ENCODE measurements at regions not wholly inside any gene's neighbourhood (a gene's known extent, or its start where the extent isn't known, plus 50 kb on each side); places are given as distances from the start of the nearest gene placed in this dataset.
A peak's percentile ranks its signal among the peaks of the same experiment; 100 is the strongest.

DNA sequence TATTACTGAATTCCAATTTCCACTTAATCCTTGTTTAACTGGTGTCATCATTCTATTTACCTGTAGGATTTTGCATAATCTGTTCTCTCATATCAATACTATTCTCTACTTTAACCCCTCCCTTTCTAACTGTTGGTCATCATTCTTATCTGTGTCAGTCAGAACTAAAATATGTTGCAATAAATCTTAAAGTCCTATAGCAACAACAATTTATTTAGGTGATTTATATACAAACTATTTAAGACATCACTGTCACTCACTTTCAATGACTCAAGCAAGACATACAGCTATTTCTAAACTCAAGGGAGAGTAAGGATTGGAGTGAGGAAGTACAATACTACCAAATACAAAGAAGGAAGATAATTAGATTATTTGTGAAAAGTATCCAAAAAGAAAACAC, 740.4 kb downstream of the DSC3 start:
- Mint-ChIP-seq H3K4me3 (ENCODE audit: unreplicated experiment) (no peak overlapping the region), H3K4me1 (ENCODE audit: low read depth) (no peaks in the 10 kb centered on the region), H3K9me3 (ENCODE audit: low read depth) (peaks cover 1% of the 10 kb centered on the region), H3K27ac (ENCODE audit: unreplicated experiment) (no peak overlapping the region), H3K36me3 (ENCODE audit: low read depth) (no peaks in the 10 kb centered on the region), H3K27me3 (ENCODE audit: low read depth) (peaks cover 5% of the 10 kb centered on the region)
- TF ChIP-seq CTCF (IDR thresholded peaks at IDR 0.05) = no peak
- no peak for DNase-seq (ENCODE audit: low spot score)

GRCh38 chr18:30298769-30299168, 743.8 kb downstream of the DSC3 start:
- H3K4me3 Mint-ChIP-seq (ENCODE audit: unreplicated experiment) = no peak overlapping the region
- H3K9me3 Mint-ChIP-seq (ENCODE audit: low read depth) = peaks cover 9% of the 10 kb centered on the region
- no peaks in the 10 kb centered on the region for H3K36me3 Mint-ChIP-seq (ENCODE audit: low read depth)
- DNase-seq (ENCODE audit: low spot score) = no peak
- no peaks in the 10 kb centered on the region for H3K4me1 Mint-ChIP-seq (ENCODE audit: low read depth)
- H3K27ac Mint-ChIP-seq (ENCODE audit: unreplicated experiment) = no peak overlapping the region
- no peak for TF ChIP-seq CTCF (IDR thresholded peaks at IDR 0.05)
- H3K27me3 Mint-ChIP-seq (ENCODE audit: low read depth) = peaks cover 11% of the 10 kb centered on the region

DNA sequence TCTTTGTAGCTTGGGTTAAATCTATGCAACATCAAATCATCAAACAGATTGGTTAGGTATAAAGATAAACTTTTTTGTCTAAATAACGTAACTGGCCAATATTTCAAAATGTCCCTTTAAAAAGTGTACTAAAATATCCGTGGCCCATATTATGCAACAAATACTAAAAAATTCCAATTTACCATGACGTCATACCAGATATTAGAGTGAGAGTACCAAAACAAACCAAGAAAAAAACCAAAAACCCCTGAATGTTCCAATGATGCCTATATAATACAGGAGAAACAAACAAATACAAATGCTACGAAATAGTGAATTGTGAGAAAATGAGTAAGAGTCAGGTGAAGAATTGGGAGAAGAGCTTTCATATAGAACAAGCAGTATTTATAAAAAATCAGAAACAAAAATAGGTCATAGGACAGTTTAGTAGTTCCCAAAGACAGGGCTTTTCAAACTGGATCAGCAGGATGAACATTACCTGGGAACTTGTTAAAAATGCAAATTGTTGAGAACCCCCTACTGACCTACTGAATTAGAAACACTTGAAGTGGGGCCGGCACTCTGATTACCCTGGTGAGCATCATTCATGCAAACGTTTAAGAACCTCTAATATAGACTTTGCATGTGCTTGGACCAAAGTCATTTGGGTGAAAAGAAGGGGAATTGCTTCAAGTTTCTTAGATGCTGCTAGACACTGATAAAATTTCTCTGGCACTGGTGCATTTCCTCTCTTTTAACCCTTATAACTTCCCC, 753.7 kb downstream of the DSC3 start:
- no peaks in the 10 kb centered on the region for H3K9me3 Mint-ChIP-seq (ENCODE audit: low read depth)
- TF ChIP-seq CTCF (IDR thresholded peaks at IDR 0.05) = no peak
- H3K4me1 Mint-ChIP-seq (ENCODE audit: low read depth) = no peaks in the 10 kb centered on the region
- no peak overlapping the region for H3K27ac Mint-ChIP-seq (ENCODE audit: unreplicated experiment)
- no peak for DNase-seq (ENCODE audit: low spot score)
- peaks cover 36% of the 10 kb centered on the region for H3K27me3 Mint-ChIP-seq (ENCODE audit: low read depth)
- H3K36me3 Mint-ChIP-seq (ENCODE audit: low read depth) = no peaks in the 10 kb centered on the region
- H3K4me3 Mint-ChIP-seq (ENCODE audit: unreplicated experiment) = no peak overlapping the region

DNA sequence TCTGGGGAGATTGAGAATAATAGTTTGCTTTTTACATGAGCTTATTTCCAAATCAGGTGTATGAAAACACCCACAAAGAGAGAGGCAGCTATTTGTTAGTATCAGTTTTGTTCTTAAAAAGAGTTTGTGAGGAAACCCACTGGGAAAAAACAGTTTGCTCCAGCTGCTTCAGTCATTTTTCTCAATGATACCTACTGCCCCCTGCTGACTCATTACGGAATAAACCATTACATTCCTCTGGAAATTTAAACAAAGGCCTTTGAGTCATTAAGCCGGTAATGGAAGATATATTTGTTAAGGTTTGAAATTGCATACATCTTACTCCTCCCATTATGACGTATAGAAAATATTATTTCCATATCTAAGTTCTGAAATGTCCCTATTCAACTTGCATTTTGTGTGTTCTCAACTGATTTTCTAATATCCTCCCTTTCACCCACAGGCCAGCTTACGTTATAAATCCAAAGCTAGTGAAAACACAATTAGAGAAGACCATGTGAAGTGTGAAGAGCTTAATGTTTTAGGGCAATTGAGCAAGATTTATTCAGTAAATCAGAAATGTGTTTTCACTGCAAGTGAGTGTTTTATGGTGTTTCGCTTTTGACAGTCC, 761.6 kb downstream of the DSC3 start:
- H3K27me3 Mint-ChIP-seq (ENCODE audit: low read depth) = peaks cover 13% of the 10 kb centered on the region
- no peak overlapping the region for H3K4me3 Mint-ChIP-seq (ENCODE audit: unreplicated experiment)
- H3K36me3 Mint-ChIP-seq (ENCODE audit: low read depth) = no peaks in the 10 kb centered on the region
- peak; percentile 92 for TF ChIP-seq CTCF (IDR thresholded peaks at IDR 0.05)
- no peak overlapping the region for H3K27ac Mint-ChIP-seq (ENCODE audit: unreplicated experiment)
- H3K9me3 Mint-ChIP-seq (ENCODE audit: low read depth) = no peaks in the 10 kb centered on the region
- DNase-seq (ENCODE audit: low spot score) = no peak
- H3K4me1 Mint-ChIP-seq (ENCODE audit: low read depth) = no peaks in the 10 kb centered on the region

DNA sequence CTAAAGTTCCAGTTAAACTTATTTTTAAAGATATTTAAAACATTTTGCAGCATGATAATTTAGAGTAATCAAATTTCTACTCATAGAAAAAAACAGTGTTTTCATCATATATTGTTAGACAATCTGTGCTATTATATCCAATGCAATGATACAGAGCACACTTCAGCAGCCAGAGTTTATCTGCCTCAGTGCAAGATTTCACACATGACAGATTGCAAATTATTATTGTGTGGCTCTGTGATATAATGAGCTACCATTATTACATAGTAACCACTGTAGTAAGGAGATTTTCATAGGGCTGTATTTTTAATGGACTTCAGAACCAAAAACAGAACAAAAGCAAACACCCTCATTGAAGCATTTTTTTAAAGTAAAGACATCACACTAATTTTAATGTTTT, 762.4 kb downstream of the DSC3 start:
- no peaks in the 10 kb centered on the region for H3K4me1 Mint-ChIP-seq (ENCODE audit: low read depth)
- no peaks in the 10 kb centered on the region for H3K36me3 Mint-ChIP-seq (ENCODE audit: low read depth)
- H3K27ac Mint-ChIP-seq (ENCODE audit: unreplicated experiment) = no peak overlapping the region
- DNase-seq (ENCODE audit: low spot score) = no peak
- no peaks in the 10 kb centered on the region for H3K9me3 Mint-ChIP-seq (ENCODE audit: low read depth)
- no peak for TF ChIP-seq CTCF (IDR thresholded peaks at IDR 0.05)
- H3K4me3 Mint-ChIP-seq (ENCODE audit: unreplicated experiment) = no peak overlapping the region
- peaks cover 13% of the 10 kb centered on the region for H3K27me3 Mint-ChIP-seq (ENCODE audit: low read depth)
